HG03571 (cell line): ENCODE measurements at regions not wholly inside any gene's neighbourhood (a gene's known extent, or its start where the extent isn't known, plus 50 kb on each side); places are given as distances from the start of the nearest gene placed in this dataset.
"Not testable (repeated sequence)": the region's sequence is repeated elsewhere in the genome, so short reads cannot be mapped to it uniquely, and the experiment has no call there.

Experiments used
- ATAC-seq: cut with Tn5 transposase; IDR thresholded peaks from one replicate; pipeline ENCODE4 v1.9.1; 2021; ENCODE audit not compliant: unreplicated experiment

GRCh38 chr15:22196423-22196822 lies 116.1 kb downstream of the OR4M2 start:
- not testable (repeated sequence) for ATAC-seq

DNA sequence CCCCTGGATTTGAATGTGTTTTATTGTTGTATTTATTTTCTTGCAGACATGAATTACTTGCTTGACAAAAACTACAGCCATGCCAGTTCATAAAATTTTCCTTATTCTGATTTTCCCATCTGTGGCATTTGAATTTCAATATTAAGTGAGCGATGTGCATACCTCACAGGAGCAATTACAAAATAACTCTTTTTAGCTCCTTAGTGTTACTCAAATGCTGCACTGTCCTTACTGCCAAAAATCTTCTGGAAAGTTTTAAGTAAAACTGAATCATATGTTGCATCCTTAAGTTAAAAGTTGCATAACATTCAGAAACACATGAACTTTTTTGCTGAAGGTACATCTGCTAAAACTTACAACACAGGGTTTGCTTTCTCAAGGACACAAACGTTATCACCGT lies 120.1 kb downstream of the OR4M2 start:
- ATAC-seq: not testable (repeated sequence)

DNA sequence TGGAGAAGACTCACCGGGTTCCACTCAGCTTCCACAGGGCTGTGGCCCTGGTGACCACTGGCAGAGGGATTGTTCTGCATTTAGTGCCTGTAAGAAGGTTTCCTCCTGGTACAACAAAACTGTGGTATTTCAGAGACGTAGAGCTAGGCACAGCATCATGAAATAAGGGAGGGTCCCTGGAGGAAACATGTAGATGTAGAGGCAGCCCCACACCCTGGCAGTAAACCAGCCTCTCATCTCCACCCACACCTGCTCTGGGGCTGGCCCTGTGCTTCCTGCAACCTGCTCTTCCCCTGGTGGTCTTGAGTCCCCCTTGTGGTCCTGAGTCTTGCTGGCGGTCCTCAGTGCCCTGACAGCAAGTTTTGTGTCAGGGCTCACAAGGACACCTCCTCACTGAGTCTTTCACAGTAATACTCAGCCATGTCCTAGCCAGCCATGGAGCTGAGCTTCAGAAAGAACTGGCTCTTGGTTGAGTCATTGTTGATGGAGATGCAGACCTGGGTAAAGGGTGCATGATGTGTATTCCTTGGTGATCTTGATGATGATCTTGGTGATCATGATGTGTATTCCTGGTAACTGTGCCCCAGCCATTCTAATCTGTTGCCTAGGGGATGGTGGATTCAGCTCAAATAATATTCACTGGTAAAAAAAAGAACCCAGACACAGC lies 121.8 kb downstream of the OR4M2 start:
- ATAC-seq: not testable (repeated sequence)

DNA sequence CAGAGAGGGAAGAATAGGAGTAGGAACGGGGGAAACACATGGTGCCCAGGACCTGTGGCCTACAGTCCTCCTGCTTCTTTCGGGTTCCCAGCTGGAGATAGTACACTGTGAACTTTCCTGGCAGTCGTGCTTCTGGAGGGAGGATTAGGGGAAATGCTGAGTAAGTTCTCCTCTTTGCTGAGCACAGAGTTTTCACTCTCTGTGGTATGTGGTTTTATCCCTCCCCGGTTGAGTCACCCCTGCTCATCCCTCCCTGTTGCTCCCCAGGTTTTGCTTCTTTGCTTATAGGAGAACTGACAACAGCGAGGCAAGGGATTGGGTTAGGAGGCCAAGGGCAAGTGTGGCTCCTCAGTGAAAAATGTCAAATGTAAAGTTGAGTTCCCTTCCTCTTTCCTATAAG lies 122.9 kb downstream of the OR4M2 start:
- not testable (repeated sequence) for ATAC-seq

DNA sequence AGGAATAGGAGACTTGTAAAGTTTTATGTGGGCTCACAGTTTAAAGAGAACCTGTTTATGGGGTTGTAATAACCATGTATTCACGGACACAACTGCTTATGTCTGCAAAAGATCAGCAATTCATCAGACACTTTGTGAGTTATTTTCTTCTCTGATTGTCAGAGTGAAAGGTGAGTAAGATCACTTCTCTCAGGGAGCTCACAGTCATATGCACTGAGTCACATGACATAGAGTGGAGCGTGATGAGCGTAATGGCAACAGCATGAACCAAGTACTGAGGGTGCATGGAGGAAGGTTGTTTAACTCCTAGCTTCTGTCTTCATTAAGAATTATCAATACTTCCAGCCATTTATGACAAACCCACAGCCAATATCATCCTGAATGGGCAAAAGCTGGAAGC lies 128.8 kb downstream of the OR4M2 start:
- ATAC-seq: not testable (repeated sequence)

GRCh38 chr15:22222596-22222995 lies 142.3 kb downstream of the OR4M2 start:
- ATAC-seq: not testable (repeated sequence)

DNA sequence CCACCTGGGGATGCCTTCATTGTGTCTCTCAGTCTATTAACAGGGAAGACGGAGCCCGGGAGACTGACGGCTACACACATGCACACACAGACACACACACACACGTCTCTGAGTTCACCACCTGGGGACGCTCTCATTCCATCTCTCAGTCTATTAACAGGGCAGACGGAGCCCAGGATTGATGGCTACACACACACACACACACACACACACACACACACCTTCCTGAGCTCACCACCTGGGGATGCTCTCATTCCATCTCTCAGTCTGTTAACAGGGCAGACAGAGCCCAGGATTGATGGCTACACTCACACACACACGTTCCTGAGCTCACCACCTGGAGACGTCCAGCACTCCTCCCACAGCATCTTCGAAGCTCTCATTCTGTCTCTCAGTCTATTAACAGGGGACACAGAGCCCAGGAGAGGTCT lies 143.9 kb downstream of the OR4M2 start:
- ATAC-seq: no peak

DNA sequence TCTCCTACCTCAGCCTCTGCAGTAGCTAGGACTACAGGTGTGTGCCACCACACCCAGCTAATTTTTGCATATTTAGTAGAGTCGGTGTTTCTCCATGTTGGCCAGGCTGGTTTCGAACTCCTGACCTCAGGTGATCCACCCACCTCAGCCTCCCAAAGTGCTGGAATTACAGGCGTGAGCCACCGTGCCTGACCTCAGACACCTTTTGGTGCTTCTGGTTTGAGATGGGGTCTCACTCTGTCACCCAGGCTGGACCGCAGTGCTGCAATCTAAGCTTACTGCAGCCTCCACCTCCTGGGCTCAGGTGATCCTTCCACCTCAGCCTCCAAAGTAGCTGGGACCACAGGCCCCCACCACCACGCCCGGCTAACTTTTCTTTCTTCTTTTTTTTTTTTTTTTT lies 144.6 kb downstream of the OR4M2 start:
- ATAC-seq: not testable (repeated sequence)

DNA sequence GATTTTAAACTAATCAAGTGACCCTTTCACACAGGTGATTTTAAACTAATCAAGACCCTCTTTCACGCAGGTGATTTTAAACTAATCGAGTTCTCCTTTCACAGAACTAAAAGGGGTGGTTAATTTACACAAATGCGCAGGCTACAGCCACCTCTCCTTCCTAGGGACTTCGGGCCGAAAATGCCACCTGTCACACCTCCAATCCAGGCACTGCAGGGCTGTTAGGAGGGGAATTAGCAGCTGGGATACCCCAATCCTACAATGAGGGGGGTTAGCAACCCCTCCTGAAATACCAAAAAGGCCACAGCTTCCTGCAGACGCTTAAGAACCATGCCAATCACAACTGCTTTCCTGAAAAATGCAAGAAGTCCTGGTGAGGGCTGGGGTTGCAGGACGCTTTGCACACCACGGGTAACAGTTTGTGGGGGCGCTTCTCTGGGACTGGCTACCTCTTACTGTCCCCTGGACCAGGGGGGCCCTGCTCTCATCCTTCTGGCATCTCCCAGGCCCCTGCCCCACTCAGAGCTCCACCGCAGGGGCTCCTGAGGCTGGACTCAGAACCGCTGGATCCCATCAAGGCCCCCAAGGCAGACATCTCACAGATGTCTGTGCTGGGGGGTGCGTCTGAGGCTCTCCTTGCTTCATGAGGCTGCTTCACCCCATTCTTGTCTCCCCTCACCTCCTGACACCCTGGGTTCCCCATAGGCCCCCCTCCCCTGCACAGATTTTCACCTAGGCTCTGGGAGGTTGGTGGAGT lies 145.9 kb downstream of the OR4M2 start:
- ATAC-seq: no peak

DNA sequence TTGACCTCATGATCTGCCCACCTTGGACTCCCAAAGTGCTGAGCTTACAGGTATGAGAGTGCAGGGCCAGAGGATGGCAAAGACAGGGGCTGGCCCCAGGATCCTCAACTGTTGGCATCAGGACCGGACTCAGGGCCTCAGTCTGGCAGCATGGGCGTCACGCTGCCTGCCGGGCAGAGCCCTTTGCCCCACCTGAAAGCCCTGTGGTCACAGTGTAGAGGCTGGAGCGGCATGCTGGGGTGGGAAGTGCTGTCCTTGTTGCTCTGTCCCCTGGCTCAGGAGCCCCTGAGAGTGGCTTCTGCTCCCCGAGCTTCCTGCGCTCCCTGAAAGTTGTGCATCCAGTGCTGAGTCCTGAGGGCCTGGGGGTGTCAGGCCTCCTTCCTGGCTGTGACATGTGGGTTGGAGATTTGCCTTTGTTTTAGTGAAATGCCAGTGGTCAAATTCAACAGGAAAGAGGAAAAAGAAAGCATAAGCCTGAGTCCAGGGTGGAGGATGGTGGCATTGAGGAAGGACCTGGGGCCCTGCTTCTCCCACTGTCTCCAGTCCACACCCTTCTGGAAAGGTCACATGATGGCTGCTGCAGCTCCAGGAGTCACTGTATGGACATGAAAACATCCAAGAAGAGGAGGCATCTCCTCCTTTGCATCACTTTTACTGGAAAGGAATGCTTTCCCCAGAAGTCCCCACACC lies 147.2 kb downstream of the OR4M2 start:
- ATAC-seq: no peak

DNA sequence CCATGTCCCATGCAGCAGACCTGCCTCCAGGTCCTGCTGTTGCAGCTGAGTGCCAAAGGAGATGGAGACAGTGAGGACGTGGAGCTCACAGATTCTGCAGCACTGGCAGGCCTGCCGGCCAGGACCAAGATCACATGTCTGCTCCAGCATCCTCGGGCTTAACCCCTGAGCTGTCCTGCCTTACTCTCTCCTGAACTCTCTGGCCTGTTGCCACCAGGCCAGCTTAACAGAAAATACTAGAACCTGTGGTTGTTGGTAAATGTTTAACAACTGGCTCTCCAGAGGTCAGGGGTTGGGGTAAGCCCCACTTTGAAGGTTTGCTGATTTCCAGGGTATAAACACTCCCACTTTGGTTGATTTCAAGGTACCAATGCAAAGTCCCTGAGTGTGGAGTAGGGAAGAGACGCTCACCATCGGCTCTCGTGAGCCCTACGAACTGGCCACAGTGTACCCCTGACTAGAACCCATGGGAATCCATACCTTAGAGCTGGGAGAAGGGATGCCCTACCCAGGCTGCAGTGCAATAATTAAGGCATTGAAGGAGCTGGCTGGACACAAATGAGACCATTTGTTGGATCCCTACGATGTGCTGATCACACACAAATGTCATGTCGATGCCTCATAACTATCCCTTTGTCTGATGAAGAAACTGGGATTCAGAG lies 147.9 kb downstream of the OR4M2 start:
- no peak for ATAC-seq

- no peak for ATAC-seq
These were observed 149.9 kb downstream of the OR4M2 start for GRCh38 chr15:22229990-22230819.

DNA sequence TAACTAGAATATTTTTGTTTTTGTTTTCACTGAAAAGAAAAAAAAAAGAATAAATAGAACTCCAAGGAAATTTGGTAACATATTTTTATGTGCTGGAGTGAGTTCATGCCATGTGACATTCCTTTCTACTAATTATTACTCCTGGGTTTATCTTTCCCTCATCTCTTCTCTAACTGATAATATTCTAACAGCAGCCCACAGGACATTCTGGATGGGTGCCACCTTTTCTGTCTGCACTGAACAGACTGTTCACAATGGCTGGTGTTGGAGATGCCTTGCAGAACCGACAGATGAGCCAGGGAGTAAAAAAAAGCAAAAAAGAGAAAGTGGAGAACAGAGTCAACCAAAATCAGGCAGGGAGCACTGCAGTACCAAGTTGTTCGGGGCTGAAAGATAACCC lies 151.3 kb downstream of the OR4M2 start:
- no peak for ATAC-seq

GRCh38 chr15:22232675-22233074 lies 152.3 kb downstream of the OR4M2 start:
- no peak for ATAC-seq

DNA sequence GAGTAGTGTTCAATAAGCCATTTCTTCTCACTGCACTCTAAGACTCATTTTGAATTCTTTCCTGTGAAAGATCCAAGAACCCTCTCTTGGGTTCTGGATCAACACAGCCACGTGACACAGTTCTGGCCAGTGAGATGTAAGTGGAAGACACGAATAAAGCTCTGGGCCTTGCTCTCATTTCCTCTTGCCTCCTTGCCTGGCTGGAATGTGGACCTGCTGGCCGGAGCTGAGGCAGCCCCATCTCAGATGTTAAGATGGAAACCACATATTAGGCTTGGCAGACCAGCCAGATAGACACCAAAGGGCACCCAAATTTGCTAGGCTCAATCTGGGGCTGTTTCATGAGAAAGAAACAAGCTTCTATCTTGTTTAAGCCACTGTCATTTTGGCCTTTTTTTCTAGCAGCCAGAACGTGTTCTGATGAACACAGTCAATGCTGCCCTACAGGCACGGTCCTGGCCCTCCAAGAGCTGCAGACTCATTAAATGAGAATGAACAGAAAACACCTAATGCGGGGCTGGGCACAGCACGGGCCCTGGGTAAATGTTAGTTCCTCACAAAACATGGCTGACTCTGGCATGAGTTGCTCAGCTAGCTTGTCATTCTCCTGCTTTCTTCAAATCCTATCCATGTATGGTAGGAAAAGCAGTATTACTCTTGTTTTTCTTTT lies 155.1 kb downstream of the OR4M2 start:
- ATAC-seq: not testable (repeated sequence)

DNA sequence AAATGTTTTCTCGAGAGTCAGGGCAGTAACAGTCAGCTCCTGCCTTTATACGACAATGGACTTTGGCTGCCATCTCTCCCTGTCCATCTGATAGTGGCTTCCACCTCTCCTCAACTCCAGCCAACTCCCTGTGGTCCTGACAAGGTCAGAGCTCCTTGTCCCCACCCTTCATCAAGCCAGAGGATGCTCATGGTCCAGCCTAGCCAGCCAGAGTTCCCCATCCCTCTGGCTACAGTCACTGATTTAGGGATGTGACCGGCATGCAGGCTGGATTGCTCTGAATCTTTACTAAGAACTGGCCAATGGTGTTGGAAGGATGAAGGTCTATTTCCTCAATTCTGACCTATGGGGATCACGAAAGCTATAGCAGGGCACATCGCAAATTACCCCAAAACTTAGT lies 156.1 kb downstream of the OR4M2 start:
- no peak for ATAC-seq

DNA sequence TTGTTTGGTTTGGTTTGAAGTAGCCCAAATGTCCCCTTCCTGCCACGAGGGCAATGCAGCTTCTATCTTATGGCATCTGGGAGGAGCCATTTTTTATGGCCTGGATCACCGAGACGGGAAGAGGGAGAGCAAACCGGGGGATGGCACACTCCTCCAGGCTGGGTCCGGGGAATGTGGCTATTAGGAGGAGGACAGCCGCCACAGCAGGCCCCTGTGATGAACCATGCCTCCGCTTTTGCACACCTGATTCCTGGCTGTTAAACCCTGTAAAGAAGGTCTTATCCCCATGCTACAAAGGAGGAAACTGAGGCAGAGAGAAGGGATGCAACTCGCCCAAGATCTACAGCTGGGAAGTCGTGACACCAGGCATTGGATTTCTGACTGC lies 157.6 kb downstream of the OR4M2 start:
- ATAC-seq: no peak

- ATAC-seq: not testable (repeated sequence)
These were observed 158.1 kb downstream of the OR4M2 start for GRCh38 chr15:22238276-22238958.
